IPS-11a (cell line): ENCODE measurements at regions not wholly inside any gene's neighbourhood (a gene's known extent, or its start where the extent isn't known, plus 50 kb on each side); places are given as distances from the start of the nearest gene placed in this dataset.

Experiments used
- H3K4me3 ChIP-seq: one replicate; pipeline ENCODE4 v1.5.1; 2013; ENCODE audit warnings: low read depth, low read length, control low read depth

- H3K4me3 ChIP-seq: no peak overlapping the region
These were observed 202.5 kb upstream of the SERP2 start for GRCh38 chr13:44171156-44171555.

GRCh38 chr13:44171861-44172260, 201.8 kb upstream of the SERP2 start:
- no peak overlapping the region for H3K4me3 ChIP-seq

DNA sequence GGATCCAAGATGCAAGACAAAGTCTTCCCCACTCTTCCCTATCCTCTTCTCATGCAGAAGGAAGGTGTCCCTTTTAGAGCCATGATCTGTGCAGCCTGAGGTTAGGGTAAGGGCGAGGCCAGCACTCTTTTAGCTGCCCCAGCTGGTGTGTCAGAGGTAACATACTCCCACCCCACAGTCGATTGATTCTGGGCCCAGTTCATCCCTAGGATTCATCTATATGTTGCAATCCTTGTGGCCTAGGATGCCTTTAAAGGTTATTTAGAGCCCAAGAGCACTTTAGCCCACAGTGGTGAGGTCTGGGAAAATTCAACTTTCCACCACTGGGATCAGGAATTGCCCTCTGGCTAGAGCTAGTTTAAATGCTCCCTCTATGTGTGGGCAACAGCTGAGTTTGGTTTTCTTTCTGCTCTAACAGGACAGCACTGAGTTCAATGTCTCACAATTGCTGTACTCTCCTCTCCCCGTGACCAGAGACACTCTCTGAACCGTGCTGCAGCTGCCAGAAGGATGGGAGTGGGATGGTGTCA, 201.3 kb upstream of the SERP2 start:
- H3K4me3 ChIP-seq: no peak overlapping the region

DNA sequence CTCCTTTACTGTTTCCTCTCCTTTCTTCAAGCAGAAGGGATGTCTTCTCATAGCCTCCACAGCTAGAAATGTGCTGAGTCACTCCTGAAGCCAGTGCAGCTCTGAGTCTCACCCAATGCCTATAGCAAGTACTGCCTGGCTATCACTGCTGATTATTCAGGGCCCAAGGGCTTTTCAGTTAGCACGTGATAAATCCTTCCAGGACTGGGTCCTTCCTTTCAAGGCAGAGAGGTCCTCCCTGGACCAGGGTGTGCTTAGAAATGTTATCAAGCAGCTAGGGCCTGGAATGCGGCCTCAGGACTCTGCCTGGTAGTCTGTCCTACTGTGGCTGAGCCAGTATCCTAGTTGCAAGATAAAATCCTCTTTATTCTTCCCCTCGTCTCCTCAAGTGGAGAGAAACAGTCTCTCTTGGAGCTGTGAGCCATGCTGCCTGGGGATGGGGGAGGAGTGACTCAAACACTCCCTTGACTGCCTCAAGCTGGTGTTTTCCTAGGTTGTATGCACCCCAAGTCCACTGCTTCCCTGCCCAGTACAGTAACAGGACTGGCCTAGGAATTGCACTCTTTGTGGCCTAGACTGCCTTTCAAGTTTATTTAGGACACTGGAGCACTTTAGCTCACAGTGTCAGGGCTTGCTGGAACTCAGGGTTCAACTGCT, 198.7 kb upstream of the SERP2 start:
- no peak overlapping the region for H3K4me3 ChIP-seq

DNA sequence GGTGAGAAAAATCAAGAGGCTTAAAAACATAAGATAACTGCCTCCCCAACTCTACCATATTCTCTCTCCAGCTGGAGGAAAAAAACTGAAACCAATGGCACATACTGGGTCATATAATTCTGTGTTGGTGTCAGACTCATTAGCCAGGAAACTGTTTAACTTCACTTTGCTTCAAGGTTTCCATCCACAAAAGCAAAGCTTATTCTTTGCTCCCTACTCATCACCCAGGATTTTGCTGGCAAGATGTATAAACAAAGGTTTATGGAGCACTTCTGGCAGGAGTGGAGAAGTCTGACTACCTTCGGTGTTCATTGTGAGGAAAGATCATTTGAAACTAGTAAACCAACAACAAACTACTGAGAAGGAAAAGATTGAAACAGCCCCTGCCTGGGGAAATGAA, 197.5 kb upstream of the SERP2 start:
- H3K4me3 ChIP-seq: no peak overlapping the region

DNA sequence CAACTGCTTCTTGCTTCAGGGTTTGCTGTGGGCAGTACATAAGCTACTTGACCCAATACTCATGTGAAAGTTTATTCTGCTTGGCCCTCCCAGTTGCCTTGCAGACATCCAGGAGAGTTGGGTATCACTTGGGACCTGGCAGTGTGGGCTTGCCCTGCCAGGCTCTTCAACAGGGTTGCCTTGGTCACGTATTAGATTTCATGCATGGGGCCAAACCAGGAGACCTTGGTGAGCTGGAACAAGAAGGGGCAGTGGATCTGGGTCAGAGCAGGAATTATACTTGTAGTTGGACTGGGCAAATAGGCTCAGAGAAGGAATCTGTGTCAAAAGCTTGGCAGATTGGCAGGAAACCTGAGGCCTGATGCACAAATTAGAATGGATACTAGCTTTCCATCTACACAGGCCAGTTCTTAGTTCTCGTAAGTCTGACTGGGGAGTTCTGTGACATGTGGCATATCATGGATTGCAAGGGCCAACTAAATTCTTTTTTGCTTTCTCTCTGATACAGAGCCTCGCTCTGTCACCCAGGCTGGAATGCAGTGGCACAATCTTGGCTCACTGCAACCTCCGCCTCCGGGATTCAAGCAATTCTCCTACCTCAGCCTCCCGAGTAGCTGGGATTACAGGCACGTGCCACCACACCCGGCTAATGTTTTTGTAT, 192.6 kb upstream of the SERP2 start:
- H3K4me3 ChIP-seq: no peak overlapping the region

DNA sequence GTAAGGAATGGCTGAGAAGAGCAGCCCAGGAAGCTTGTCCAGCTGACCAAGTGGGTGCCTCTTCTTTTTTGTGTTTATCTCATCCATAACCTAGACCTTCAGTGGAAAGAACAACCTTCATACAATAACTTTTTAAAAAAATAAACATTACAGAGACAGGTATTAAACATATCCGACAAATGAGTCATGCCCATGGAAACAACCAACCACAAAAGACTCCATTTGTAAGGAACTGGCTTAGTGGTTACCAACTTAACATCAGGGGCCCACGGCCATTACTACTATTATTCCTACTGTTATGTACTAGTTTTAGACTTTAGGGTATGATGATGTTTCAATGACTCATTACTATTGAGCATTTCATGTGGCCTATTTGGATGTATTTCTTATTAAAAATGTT, 191.7 kb upstream of the SERP2 start:
- no peak overlapping the region for H3K4me3 ChIP-seq

GRCh38 chr13:44184740-44185139, 188.9 kb upstream of the SERP2 start:
- no peak overlapping the region for H3K4me3 ChIP-seq

GRCh38 chr13:44188257-44188656, 185.4 kb upstream of the SERP2 start:
- H3K4me3 ChIP-seq: no peak overlapping the region

- no peak overlapping the region for H3K4me3 ChIP-seq
These were observed 184.5 kb upstream of the SERP2 start for GRCh38 chr13:44189085-44189484.

DNA sequence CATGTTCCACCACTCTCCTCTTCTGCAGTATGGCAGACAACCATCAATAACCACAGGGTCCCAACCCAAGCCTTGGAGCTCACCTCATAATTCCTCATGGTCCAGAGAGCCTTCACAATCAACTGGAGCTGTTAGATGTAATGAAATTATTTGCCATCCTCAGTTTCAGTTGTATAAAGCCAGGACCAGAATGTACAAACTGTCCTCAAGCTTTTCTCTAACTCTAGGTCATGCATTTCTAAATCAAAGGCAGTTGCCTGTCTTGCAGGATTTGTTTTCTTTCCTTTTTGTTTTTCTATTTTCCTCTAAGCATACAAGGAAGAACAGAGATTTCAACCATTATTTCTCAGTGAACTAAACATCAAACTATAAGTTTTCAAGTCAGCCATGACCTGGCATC, 182.5 kb upstream of the SERP2 start:
- no peak overlapping the region for H3K4me3 ChIP-seq

DNA sequence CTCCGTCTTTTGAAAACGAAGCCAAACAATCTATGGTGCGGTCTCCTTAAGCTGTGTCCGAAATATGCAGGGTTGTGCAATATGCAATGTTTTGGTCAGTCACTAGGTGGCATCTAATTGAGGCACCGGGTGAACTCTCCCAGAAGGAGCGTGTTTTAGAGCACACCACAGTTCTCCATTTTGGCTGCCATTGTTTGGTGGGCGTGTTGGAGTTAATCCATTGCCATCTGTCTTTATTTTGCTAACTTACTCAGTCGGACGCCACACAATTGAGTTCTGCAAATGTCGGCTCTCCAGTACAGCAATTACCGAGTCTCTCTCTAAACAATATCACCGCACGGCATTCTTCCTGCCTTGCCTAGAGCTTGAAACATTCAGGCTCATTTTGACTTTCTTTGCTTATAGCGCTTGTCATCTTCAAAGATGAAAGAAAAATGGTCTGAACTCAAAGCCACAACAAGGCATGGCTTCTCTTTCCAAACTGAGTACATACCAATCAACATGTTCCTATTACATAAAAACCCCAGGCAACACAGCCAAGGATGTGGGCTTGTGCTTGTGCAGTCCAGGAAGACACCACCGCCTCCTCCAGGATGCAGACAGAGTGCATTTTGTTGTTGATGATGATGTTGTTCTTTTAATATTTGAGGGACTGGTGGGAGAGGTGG, 182.0 kb upstream of the SERP2 start:
- H3K4me3 ChIP-seq: no peak overlapping the region

GRCh38 chr13:44193731-44194130, 179.9 kb upstream of the SERP2 start:
- no peak overlapping the region for H3K4me3 ChIP-seq

GRCh38 chr13:44195245-44195644, 178.4 kb upstream of the SERP2 start:
- no peak overlapping the region for H3K4me3 ChIP-seq

DNA sequence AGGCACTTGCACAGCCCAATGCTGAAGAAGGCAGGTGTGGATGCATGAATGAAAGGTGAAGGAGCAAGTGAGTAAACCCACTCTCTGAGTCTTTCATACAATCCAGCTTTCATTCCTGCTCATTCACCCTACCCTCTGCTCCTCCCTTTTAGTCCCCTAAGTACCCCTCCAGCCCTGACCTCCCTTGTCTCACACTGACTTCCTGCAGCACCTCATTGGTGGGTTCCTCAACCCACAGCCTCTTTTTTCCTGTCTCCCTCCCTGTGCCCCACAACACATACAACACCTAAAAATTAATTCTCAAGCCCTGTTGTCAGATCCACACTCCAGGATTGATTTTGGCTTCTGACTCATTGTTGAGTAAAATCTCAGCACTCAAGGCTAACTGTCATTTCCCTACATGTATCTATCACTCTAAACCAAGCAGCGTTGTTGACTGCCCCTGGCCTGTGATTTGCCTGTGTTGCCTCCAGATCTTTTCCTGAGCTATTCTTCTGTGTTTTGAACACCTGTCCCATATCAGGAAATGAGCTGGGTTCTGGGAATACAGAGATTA, 177.3 kb upstream of the SERP2 start:
- H3K4me3 ChIP-seq: no peak overlapping the region

DNA sequence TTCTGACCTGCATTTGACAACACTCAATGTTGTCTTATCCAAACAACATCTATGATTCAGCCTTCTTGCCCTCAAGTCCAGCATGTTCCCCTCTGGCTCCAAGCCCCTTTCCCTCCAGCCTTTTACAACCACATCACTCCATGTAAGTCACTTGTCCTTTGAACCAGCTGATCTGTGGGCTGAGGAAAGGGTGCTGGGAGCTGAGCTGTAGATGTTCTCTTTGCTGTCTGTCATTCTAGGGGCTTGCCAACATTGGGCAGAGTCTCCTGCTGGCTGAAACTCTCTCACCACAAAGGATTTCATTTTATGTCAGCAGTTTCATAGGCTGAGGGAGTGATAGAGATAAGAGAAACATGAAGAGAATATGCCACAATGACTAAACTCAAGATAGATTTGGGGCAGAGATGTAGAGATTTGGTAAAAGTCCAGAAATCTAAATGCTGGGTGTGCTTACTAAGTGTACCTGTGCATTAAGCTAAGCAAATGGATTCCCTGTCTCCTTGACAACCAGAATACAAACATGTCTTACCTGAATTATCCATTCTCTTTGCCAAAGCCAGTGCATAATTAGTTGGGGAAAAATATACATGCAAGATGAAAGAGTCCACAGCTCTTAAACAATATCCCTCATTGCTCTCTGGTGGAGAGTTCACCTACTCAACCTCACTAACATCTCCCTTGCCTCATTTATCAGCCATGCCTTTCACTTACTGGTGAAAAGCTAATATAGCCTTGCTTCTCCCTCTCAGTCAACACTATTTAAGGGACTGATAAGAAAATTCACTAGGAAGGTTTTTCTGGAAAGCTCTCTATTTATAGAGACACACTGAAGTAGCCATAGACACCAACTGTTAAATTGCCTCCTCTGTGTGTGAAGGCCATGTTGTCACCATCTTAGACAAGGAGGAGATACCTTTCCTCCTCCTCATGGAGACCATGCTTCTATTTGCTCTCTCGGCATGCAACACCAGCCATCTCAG, 175.5 kb upstream of the SERP2 start:
- no peak overlapping the region for H3K4me3 ChIP-seq

- H3K4me3 ChIP-seq: no peak overlapping the region
These were observed 174.8 kb upstream of the SERP2 start for GRCh38 chr13:44198826-44199225.

- H3K4me3 ChIP-seq: no peak overlapping the region
These were observed 173.9 kb upstream of the SERP2 start for GRCh38 chr13:44199627-44200207.

DNA sequence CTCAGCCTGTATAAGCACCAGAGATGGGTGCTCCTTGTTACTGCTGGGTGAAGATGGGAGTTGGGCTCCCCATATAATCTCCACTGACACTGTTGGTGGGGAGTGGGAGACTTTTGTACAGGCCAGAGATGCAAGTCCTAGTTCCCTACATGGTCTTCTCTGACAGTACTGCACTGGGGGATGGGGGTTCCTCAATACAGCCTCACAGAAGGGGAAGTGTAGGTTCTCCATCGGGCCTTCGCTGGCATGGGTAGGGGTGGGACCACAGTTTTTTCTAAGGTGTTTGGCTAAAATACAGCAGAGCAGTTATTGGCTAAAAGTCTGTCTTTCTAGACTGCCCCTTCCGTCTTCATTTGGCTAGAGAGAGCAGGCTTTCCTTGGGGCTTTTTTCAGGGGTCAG, 167.2 kb upstream of the SERP2 start:
- H3K4me3 ChIP-seq: no peak overlapping the region

GRCh38 chr13:44207476-44207875, 166.1 kb upstream of the SERP2 start:
- no peak overlapping the region for H3K4me3 ChIP-seq
